ENCODE measurements at regions not wholly inside any gene's neighbourhood (a gene's known extent, or its start where the extent isn't known, plus 50 kb on each side); places are given as distances from the start of the nearest gene placed in this dataset.

GRCh38 chr1:78277253-78277652 is 213.5 kb upstream of the PTGFR start:
- H3K27ac ChIP-seq (replicated peaks): no peak overlapping the region
- peak in 1 of 2 experiments; percentile 42 for DNase-seq (ENCODE audit: low read depth in 1 of 2, low spot score in 1 of 2)
- H3K27me3 ChIP-seq (ENCODE audit: insufficient read depth, poor library complexity, severe bottlenecking): peaks cover 3% of the 10 kb centered on the region
- no peak for TF ChIP-seq POLR2AphosphoS5 (IDR thresholded peaks at IDR 0.05; ENCODE audit: low read depth)
- no peak for TF ChIP-seq SPI1 (IDR thresholded peaks at IDR 0.05; ENCODE audit: borderline replicate concordance, low read depth)
- TF ChIP-seq REST (IDR thresholded peaks at IDR 0.05; ENCODE audit: insufficient replicate concordance, low read depth): no peak
- no peak for TF ChIP-seq CTCF (IDR thresholded peaks at IDR 0.05; ENCODE audit: insufficient read depth, low read length)
- no peak for TF ChIP-seq GABPA (IDR thresholded peaks at IDR 0.05; ENCODE audit: low read depth)
- no peak overlapping the region for H3K4me3 ChIP-seq (replicated peaks; ENCODE audit: insufficient read depth, low read length)

GRCh38 chr1:78279051-78279450 is 211.7 kb upstream of the PTGFR start:
- Histone ChIP-seq H3K27ac (replicated peaks) (no peak overlapping the region), H3K27me3 (ENCODE audit: insufficient read depth, poor library complexity, severe bottlenecking) (peaks cover 3% of the 10 kb centered on the region), H3K4me3 (replicated peaks; ENCODE audit: insufficient read depth, low read length) (no peak overlapping the region)
- TF ChIP-seq CTCF (IDR thresholded peaks at IDR 0.05; ENCODE audit: insufficient read depth, low read length) (no peak), GABPA (IDR thresholded peaks at IDR 0.05; ENCODE audit: low read depth) (no peak), SPI1 (IDR thresholded peaks at IDR 0.05; ENCODE audit: borderline replicate concordance, low read depth) (no peak), POLR2AphosphoS5 (IDR thresholded peaks at IDR 0.05; ENCODE audit: low read depth) (no peak), REST (IDR thresholded peaks at IDR 0.05; ENCODE audit: insufficient replicate concordance, low read depth) (no peak)
- DNase-seq (ENCODE audit: low read depth in 1 of 2, low spot score in 1 of 2): no peak

GRCh38 chr1:78280626-78281025 is 210.1 kb upstream of the PTGFR start:
- DNase-seq (ENCODE audit: low read depth in 1 of 2, low spot score in 1 of 2): no peak
- H3K4me3 ChIP-seq (replicated peaks; ENCODE audit: insufficient read depth, low read length): no peak overlapping the region
- peaks cover 3% of the 10 kb centered on the region for H3K27me3 ChIP-seq (ENCODE audit: insufficient read depth, poor library complexity, severe bottlenecking)
- no peak overlapping the region for H3K27ac ChIP-seq (replicated peaks)
- TF ChIP-seq SPI1 (IDR thresholded peaks at IDR 0.05; ENCODE audit: borderline replicate concordance, low read depth): no peak
- TF ChIP-seq REST (IDR thresholded peaks at IDR 0.05; ENCODE audit: insufficient replicate concordance, low read depth): no peak
- no peak for TF ChIP-seq CTCF (IDR thresholded peaks at IDR 0.05; ENCODE audit: insufficient read depth, low read length)
- TF ChIP-seq POLR2AphosphoS5 (IDR thresholded peaks at IDR 0.05; ENCODE audit: low read depth): no peak
- no peak for TF ChIP-seq GABPA (IDR thresholded peaks at IDR 0.05; ENCODE audit: low read depth)

Data from HL-60 (cell line).